Activated CD8-positive, alpha-beta memory T cell treated with anti-CD3 and anti-CD28 coated beads for 36 hours (primary cell): ENCODE measurements at regions not wholly inside any gene's neighbourhood (a gene's known extent, or its start where the extent isn't known, plus 50 kb on each side); places are given as distances from the start of the nearest gene placed in this dataset.
"Not testable (repeated sequence)": the region's sequence is repeated elsewhere in the genome, so short reads cannot be mapped to it uniquely, and the experiment has no call there.

Source experiments
- CTCF ChIA-PET: fragments of 350-600 bp; sonication (Branson Sonifier 250); formaldehyde crosslinking; loops from one replicate; lab custom pipeline; 2021; ENCODE audit warnings: antibody characterized with exemption; lab: Charles Lee
- POLR2A ChIA-PET: fragments of 350-600 bp; sonication (Branson Sonifier 250); formaldehyde crosslinking; loops from one replicate; lab custom pipeline; 2021; ENCODE audit warnings: antibody characterized with exemption; lab: Charles Lee

DNA sequence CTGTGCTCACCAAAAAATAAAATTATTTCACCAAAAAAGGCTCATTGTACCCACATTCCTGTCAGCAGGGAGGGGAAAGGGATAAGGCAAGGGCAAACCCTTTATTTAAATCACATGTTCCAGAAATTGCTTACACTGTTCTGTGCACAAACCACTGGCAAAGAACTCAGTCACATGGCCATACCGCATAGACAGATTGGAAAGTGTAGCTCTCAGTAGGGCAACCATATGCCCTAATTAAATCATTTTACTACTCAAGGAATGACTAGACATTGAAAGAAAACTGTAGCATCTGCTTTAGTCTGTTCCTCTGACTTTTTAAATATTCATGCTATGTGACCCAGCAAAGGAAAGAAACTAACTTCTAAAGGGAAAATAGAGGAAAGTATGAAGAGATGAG lies 119.2 kb upstream of the FAM241A start:
- ChIA-PET POLR2A (no interaction called here), CTCF (no interaction called here)

DNA sequence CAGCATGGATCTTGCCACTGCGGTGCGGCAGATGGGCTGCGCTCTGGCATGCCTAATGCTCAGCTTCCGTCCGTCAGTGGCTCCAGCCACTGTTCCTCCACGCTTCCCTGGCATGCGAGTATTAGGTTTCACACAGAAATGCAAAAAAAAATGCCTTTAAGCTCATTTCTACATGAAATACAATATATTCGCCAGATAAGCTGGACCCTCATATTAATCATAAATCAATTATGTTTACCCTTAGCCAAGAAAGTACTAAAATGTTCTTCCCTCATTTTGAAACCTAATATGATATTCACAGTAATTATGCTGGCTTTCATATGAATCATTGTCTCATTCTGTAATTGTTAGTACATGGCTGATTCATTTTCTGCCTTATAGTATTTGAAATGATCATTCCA lies 115.5 kb upstream of the FAM241A start:
- CTCF ChIA-PET, result no interaction called here

DNA sequence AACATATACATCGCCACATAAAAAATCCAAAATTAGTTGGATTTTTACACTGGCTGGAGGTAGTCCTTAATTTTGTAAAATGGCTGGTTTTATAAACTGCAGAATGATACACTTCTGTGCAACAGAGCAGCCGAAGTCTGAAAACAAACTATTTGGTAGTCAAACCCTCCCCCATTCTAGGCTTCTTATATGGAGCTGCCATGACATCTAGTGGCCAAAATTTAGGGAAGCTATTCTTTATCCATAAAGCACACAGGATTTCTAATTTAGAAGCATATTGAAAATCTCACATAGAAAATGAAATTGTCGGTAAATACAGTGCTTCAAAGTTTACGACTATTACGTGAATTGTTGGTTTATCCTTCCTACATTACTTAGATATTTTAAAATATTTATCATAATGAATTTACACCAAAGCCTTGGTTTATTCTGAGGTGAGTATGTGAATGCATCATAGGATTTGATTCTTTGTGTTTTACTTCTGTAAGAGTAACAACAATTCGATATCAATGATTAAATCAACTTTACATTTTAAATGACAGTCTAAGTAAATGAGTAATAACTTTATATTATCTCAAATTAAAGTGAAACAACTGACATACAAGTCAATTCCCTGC lies 113.4 kb upstream of the FAM241A start:
- POLR2A ChIA-PET, result no interaction called here
- CTCF ChIA-PET, result no interaction called here

More for the DNA sequence above, 115.5 kb upstream of the FAM241A start:
- POLR2A ChIA-PET, result no interaction called here

DNA sequence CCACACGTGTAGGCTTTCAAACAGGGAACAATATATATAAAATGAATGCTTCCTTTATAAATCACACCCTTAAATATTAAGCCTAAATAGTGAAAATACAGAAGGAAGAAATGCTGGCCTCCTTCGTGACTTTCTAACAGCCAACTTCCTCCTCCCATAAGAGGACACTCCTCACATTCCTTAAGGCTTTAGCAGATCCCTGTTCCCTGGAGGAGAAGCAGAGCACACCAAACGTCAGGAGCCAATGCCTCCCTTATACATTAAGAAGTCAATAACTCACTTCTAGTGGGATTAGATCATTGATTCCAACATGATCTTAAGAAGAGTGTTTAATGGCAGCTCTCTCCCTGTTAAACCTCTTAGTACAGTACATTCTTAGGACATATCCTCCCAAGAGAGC lies 108.4 kb upstream of the FAM241A start:
- POLR2A ChIA-PET, result no interaction called here

DNA sequence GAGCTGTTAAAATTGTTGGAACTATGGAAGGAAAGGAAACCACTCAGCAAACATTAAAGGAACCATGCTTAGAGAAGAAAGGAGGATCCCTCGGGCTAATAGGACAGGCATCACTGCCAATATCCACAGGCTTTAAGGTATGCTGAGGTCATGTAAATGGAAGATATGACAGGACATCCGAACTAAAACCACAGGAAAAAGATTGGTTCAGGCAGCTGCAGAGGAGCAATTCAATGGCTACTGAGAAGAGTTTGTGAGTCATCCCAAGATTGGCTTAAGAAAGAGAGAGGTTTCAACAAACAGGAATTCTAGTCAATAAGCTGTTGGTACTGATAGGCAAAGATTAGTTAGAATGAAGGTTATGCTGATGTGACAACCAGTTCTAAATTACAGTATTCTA lies 106.4 kb upstream of the FAM241A start:
- CTCF ChIA-PET, result no interaction called here
- POLR2A ChIA-PET, result interaction anchor here (0.6 kb wide), 1 partner anchor 571 kb away, joined by 3 read pairs; no protein-coding TSS in a partner anchor

More for the DNA sequence above, 108.4 kb upstream of the FAM241A start:
- CTCF ChIA-PET, result no interaction called here

DNA sequence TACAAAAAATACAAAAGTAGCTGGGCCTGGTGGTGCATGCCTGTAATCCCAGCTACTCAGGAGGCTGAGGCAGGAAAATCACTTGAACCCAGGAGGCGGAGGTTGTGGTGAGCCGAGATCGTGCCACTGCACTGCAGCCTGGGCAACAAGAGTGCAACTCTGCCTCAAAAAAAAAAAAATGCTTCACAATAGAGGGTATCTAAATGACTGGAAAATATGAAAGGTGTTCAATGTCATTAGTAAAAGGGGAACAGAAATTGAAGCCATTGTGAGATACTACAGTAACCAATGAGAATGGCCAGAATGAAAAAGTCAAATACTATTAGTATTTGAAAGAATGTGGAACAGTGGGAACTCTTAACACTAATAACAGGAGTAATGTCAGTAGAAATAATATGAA lies 96.1 kb upstream of the FAM241A start:
- CTCF ChIA-PET, POLR2A ChIA-PET: not testable (repeated sequence)

DNA sequence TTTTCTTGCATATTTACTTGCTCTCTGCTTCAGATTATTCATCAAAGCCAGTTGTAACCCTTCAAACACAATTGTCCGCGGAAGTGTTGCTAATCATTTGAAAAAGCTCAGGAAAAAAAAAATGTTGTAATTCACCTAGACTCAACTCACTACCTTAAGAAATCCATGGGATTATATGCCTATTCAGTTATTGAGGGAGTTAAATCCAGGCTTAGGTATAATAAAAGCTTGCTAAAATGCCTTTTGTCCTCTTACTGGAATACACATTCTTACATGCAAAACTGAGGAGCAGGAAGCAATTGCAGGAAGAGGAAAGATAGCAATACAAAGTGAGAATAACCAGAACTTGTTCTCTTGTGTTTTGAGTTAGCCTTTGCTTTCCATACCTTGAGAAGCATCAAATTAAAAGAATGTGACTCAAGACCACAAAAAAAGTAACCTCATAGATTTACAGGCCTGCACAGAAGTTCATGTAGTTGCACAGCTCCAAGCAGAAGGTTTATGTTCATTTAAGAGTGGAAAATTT lies 91.4 kb upstream of the FAM241A start:
- CTCF ChIA-PET, result no interaction called here
- POLR2A ChIA-PET, result no interaction called here

DNA sequence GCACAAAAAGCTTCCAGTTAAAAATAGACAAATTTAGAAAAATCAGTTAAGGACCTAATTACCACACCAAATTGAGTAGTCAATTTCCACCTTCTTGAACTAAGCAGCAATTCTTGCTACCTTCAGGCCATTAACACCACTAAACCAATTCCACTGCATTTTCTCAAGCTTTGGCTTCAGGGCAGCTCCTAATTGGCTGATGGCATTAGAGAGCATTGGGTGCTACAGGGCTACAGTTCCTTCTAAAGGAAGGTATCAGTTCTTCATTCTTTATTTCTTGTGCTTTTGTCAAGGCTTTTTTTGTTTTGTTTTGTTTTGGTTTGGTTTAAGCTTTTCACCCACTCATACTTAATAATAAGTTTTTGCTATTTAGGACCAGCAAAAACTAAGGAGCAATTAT lies 90.2 kb upstream of the FAM241A start:
- POLR2A ChIA-PET, result no interaction called here

DNA sequence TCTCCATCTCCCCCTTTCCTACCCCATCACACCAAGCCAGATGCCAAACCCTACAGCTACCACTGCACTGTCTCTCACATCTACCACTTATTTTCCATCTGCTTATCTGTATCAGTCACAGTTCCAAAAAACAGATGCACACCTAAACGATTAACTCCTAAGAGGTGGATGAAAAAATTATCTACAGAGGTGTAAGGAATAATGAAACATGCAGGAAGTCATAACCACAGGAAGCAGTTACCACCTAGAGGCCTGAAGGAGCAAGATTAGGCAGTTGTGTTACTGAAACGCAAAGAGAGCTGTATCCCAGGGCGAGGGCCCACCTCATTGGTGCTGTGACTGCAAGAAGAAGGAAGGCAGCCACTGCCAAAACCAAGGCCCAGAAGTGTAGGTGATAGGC lies 87.8 kb upstream of the FAM241A start:
- ChIA-PET POLR2A (no interaction called here), CTCF (no interaction called here)

More for the DNA sequence above, 90.2 kb upstream of the FAM241A start:
- CTCF ChIA-PET, result no interaction called here

DNA sequence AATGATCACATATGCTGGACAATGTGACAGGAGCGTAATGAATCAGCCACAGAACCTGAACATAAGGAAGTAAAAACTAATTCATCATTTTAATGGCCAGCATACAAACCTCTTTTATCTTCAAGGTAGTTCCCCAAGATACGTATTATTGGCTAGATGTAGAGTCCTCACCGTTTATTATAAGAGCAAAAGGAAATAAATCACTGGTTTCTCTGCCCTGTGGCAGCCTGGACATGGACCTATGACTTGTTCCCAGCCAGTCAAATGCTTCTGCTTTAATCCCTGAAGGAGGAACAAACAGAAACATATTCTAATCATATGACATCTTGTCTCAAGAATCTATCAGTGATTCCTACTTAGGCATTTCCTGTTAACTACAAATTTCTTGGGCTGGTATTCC lies 86.8 kb upstream of the FAM241A start:
- CTCF ChIA-PET, result no interaction called here
- POLR2A ChIA-PET, result no interaction called here

DNA sequence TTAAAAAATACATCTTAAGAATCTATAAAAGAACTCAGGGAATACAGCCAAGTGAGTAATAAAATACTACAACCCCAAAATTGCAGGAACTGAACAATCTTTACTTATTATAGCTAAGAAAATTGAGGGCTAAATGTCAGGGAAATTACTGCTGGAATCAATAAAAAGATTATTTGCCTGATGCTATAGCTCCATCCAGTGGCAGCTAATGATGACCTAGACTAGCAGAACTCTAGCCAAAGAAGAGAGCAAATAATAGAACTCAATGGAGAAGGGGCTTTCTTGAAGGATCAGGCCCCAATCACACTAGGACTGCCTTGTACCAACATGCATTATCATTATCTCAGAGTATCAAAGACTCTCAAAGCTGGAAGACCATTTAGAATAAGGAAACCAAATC lies 85.0 kb upstream of the FAM241A start:
- ChIA-PET POLR2A (no interaction called here), CTCF (no interaction called here)

DNA sequence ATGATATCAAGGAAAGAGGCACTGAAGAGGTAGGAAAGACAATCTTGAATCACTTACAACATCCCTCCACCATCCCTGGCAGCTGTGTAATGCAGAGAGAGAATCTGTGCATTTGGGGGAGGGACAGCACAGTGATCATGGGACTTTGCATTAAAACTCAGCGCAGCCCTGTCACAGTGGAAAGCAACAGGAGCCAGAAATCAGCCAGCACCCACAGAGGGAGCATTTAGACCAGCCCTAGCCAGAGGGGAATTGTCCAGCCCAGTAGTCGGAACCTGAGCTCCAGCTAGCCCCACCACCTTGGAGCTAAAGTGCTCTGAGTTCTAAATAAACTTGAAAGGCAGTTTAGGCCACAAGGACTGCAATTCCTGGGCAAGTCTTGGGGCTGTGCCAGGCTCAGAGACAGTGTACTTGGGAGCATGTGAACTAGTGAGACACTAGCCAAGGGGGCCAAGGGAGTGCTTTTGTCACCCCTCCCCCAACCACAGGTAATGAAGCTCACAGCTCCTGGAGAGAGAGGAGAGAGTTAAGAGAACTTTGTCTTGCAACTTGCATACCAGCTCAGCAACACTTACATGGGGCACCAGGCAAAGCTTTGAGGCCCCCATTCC lies 83.9 kb upstream of the FAM241A start:
- CTCF ChIA-PET, result no interaction called here
- POLR2A ChIA-PET, result no interaction called here

DNA sequence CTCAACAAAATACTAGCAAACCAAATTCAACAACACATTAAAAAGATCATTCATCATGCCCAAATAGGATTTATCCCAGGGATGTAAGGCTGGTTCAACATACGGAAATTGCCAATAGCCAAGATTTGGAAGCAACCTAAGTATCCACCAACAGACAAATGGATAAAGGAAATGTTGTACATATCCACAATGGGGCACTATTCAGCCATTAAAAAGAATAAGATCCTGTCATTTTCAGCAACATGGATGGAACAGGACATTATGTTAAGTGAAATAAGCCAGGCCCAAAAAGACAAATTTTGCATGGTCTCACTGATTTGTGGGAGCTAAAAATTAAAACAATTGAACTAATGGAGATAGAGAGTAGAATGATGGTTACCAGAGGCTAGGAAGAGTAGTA lies 82.0 kb upstream of the FAM241A start:
- ChIA-PET CTCF (no interaction called here), POLR2A (no interaction called here)

DNA sequence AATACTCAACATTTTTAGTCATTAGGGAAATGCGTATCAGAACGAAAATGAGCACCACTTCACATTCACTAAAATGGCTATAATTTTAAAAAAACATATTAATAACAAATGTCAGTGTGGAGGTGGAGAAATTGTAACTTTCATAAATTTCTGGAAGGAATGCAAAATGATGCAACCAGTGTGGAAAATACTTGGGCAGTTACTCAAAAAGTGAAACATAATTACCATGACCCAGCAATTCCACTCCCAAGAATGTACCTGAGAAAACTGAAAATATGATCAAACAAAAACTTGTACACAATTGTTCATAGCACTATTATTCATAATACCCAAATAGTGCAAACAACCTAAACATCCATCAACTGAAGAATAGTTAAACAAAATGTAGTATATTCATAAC lies 76.1 kb upstream of the FAM241A start:
- ChIA-PET CTCF (interaction anchor here (0.5 kb wide), 1 partner anchor 455 kb away, joined by 3 read pairs; no protein-coding TSS in a partner anchor), POLR2A (no interaction called here)

DNA sequence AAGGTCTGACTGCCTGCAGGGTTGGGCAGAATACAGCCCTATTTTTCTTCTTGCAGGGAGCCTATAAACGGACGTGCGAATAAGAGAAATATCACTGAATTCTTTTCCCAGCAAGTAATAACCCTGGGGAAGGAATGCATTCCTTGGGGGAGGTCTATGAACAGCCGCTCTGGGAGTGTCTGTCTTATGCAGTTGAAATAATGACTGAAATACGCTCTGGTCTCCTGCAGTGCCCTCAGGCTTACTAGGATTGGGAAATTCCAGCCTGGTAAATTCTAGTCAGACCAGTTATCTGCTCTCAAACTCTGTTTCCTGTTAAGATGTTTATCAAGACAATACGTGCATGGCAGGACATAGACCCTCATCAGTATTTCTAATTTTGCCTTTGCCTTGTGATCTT lies 72.1 kb upstream of the FAM241A start:
- POLR2A ChIA-PET, result no interaction called here

DNA sequence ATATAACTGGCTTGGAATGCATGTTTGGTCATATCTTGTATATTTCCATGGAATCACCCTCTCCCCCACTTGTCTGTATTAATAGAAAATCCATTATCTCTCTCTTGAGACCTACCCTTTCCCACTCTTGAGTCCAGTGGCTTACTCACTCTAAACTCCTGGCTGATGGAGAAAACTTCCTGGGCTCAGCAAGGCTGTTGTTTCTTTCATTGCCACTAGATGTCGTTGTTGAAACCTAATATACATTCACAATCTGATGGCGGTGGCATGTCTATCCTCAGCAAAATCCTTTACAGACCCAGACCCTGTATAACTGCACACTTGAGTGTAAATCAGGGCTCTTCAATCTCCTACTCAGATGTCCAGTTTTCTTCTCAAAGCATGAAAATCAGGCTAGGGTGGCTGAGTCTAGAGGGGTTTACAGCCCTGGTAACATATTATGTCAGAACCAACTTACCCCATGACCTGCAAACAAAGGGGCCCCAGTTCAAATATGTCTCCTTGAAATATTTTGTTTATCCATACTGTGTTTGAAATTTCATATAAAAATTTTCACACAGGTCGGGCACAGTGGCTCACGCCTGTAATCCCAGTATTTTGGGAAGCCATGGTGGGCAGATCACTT lies 70.0 kb upstream of the FAM241A start:
- CTCF ChIA-PET, result no interaction called here
- POLR2A ChIA-PET, result no interaction called here

More for the DNA sequence above, 72.1 kb upstream of the FAM241A start:
- CTCF ChIA-PET, result no interaction called here

DNA sequence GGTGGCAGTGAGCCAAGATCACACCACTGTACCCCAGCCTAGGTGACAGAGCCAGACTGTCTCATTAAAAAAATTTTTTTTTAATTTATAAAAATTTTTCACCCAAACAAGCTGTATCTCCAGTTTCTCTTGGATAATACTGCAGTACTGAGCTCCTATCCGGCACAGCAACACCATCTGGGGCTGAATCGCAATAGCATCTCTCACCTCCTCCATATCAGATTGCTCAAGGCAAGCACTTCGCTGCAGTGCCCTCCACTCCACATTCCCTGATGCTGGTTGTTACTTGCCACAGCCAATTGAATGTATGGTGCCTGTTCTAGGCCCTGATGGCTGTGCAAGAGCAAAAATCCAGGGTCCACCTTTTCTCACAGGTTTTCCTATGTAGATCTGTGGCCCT lies 69.3 kb upstream of the FAM241A start:
- CTCF ChIA-PET, result no interaction called here
- POLR2A ChIA-PET, result no interaction called here

DNA sequence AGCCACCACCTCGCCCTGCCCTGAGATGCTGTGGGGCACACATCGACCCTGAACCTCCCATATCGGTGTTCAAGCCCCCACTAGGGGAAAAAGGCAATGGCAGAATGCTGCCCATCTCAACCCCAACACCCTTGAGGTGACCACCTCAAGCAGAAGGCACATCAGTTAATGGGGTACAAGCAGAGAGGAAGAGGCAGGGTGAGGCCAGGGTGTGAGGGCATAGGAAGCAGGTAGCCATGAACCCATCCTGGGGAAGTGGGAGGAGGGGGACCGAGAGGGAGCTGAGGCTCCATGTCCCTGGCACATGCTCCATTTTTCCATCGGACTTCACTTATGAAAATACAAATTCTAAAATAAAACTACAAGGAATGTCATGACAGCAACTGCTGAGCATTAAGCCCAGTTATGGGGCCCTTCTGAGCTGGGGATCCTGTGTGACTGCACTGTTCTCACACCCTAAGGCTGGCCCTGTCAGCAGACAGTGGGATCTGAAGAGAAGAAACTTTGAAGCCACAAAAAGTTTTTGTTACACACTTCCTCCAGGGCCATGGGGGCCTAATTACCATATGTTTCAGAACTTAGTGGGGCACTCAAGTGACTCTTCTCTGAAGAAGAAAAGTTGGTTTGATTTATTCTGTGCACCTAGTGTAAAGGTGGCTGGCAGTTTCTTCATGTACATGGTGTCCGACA lies 68.2 kb upstream of the FAM241A start:
- ChIA-PET CTCF (no interaction called here), POLR2A (no interaction called here)

DNA sequence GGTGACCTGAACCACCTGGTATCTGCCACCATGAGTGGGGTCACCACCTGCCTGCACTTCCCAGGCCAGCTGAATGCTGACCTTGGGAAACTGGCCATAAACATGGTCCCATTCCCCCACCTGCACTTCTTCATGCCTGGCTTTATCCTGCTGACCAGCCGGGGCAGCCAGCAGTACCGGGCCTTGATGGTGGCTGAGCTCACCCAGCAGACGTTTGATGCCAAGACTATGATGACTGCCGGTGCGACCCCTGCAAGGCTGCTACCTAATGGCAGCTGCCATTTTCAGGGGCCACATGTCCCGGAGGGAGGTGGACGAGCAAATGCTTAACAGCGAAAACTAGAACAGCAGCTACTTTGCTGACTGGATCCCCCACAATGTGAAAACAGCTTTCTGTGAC lies 67.5 kb upstream of the FAM241A start:
- ChIA-PET CTCF (no interaction called here), POLR2A (no interaction called here)

DNA sequence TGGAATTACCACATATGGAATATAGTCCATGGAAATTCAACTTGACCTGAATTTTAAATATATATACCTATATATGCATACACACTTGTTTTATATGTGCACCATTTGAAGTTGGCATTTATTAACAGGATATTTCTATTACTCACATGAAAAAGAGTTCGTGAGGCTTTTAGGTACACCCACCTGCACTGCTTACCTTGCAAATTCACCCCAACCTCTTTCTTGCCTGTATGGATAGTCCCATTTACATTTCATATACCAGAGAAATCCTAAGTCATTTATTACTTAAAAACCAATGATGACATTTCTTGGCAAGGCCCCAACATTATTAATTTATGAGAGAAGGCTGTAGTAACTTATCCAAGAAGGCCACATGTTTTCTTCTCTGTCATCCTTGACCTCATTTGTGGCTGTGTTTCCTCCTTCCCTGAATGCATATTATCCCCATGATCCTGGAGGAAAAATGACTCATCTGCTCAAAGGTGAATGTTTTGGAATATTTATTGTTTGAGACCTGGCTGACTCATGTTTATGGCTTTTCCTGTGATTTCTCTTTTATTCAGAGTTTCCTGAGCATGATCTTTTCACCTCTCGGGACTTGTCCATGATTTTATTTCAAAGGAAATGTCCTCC lies 62.2 kb upstream of the FAM241A start:
- ChIA-PET CTCF (no interaction called here), POLR2A (no interaction called here)
